Activated T-cell treated with anti-CD3 and anti-CD28 coated beads for 24 hours (primary cell): ENCODE measurements at regions not wholly inside any gene's neighbourhood (a gene's known extent, or its start where the extent isn't known, plus 50 kb on each side); places are given as distances from the start of the nearest gene placed in this dataset.
"Not testable (repeated sequence)": the region's sequence is repeated elsewhere in the genome, so short reads cannot be mapped to it uniquely, and the experiment has no call there.

Experiments used
- DNase-seq: peaks from one replicate; pipeline ENCODE4 v3.0.0-alpha.2; 2020; ENCODE audit warnings: low read depth

DNA sequence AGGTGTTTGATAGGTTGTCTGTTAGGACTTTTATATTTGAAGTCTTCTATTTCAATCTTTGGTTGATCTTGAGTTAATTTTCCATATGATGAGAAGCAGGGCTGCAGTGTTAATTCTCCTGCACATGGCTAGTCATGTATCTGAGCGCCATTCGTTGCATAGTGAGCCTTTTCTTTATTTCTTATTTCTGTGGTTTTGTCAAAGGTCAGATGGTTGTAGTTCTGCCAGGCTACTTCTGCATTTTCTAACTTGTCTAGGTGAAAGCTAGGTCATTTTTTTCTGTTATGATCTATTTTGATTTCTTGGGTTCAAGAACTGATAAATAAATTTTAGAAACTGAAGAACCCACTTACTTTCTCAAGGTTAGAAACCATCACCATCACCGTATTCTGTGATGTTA is 56.7 kb downstream of the CCDC74A start:
- DNase-seq, result no peak

DNA sequence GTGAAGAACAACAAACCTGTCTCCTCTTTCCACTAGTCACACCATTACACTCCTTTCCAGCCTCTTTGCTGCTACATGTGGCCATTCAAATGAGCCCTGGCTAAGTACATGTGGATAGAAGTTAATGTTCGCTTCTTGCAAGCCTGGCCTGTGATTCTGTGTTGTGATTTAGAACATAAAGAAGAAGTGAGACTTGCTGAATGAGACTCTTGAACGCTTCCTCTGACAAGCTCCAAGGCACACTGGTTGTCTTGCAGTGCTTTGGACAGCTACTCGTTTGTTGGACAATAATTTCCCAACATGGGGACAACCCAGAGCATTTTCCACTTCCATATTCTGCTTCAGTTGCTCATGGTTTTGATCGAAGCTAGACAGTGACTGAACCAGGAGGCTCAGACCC is 57.3 kb downstream of the CCDC74A start:
- DNase-seq, result no peak

DNA sequence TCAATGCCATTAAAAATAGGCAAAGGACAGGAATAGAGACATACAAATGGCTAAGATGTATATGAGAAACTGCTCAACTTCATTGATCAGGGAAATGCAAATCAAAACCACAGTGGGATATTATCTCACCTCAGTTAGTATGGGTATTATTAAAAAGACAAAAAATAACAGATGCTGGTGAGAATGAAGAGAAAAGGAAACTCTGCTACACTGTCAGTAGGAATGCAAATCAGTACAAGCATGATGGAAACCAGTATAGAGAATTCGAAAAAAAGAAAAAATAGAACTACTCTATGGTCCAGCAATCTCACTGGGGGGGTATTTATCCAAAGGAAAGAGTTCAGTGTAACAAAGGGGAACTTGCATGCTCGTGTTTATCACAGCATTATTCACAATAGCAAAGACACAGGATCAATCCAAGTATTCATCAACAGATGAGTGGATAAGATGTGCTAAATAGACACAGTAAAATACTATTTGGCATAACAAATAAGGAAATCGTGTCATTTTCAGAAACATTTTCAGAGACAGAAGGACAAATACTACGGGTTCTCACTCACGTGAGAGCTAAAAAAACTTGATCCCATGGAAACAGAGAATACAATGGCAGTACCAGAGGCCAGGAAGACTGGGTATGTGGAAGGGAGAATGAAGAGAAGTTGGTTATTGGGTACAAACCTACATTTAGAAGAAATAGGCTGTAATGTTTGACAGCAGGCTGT is 60.6 kb downstream of the CCDC74A start:
- no peak for DNase-seq

DNA sequence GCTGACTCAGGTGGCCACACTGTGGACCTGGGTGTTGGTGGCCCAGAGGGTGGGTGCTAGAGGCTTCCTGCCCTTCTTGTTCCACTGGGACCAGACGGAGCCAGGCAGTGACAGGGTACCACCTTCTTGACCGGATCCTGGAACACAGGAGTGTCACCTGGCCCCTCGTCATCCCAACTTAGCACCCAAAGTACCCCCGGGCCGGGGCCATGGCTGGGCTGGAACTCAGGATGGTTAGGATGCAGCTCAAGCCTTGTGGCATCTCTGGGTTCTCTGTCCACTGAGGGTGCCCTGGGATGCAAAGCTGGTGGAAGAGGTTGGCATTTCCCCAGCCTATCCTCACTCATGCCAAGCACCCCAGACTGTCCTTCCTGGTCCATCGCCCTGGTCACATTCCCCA is 61.4 kb downstream of the CCDC74A start:
- DNase-seq, result not testable (repeated sequence)

DNA sequence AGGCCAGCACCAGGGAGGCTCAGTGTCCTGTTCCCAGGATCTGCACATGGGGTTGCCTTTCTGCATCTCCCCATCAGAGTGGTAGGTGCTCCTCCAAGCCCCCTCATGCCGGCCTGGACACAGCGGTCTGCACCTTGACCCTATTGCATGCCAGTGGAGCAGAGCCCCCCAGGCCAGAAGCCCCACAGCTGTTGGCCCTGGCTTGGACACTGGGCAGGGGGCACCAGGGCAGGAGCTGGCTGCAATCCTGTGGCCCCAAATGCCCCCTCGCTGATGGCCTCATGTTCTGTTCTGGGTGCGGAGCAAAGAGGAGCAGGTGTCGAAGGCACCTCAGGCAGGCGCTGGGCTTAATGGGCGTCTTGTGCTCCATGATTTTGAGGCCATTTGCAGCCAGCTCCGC is 62.7 kb downstream of the CCDC74A start:
- DNase-seq, result no peak

DNA sequence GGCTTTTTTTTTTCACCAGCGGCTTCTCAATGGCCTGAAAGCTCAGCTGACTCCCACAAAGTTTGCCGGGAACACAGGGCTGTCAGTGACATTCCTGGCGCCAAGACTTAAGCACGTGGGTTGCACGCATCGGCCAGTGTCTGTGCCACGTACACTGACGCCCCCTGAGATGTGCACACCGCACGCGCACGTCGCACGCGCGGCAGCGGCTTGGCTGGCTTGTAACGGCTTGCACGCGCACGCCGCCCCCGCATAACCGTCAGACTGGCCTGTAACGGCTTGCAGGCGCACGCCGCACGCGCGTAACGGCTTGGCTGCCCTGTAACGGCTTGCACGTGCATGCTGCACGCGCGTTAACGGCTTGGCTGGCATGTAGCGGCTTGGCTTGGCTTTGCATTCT is 63.2 kb downstream of the CCDC74A start:
- no peak for DNase-seq

DNA sequence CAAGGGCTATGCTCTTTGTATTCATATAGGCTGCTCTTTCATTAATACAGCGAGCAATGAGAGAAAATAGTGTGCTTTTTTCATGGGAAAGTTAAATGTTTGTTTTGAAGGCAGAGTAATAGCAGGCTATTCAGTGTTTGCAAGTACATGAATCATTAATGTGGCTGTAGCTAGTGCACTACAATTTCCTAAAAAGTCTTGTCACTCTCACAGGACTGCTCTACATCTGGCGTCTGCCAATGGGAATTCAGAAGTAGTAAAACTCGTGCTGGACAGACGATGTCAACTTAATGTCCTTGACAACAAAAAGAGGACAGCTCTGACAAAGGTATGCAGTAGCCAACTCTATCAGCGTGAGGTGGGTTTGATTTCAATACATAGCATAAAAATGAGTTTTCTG is 68.9 kb downstream of the CCDC74A start:
- not testable (repeated sequence) for DNase-seq

DNA sequence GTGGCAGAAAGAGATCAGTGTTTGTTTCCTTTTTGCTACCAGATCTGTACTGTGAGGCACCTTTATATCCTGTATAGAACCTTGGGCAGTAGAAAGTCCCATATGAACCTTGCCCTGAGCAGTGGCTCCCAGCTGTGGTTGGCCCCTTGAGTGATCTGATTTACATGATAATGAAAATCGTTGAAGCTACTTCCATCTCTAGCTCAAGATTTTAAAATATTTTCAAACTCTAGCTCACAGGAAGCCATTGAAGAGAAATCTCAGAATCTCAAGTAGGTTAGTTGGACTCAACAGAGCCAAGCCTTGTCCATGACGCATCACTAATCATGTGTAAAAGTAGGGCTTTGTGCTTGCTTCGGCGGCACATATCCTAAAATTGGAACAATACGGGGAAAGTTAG is 74.8 kb downstream of the CCDC74A start:
- not testable (repeated sequence) for DNase-seq

DNA sequence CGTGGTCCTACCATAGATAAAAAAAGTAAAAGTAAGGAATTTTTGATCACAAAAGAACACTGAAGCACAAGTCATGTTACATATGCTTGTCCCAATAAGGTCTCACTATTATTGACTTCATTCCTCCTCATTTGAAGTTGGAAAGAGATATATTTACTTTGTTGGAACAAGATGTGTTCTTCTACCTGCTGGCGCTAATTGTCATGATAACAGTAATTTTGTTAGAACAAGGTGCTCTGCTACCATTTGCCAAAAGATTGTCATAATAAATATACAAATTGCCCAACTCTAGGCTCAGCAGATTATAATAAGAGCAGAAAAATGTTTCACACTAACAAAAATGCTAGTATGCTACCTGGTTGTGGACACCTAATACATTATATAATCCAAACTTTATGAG is 77.0 kb downstream of the CCDC74A start:
- not testable (repeated sequence) for DNase-seq

DNA sequence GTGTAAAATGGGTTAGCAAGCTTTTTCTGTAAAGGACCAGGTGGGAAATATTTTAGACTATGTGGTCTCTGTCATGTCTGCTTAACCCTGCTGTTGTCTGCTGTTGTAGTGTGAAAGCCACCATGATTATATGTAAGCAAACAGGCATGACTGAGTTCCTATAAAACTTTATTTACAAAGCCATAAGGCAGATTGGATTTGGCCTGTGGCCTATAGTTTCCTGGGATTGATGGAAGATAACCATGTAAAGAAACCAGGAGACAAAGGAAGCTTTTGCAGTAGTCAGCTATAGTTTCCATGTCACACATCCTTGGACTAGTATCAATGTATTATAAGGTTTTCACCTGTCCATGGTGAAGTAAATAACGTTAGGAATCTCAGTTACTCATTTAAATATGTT is 78.7 kb downstream of the CCDC74A start:
- DNase-seq, result not testable (repeated sequence)

DNA sequence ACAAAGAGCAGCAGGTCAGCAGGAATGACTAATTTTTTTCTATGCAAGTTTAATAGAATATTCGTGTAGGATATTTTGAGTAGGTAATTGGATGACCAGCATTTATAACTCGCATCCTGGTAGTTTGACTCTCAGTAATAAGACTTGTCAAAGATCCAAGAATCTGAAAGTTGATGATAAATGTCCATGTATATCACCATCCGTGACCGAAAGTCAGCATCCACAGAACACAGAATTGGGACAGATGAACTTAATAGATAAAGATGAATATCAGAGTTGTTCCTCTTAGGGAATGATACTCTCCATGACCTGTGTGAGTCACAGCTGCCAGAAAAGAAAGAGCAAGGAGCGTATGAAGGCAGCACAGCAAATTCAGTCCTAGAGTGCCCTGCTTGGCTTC is 79.4 kb downstream of the CCDC74A start:
- not testable (repeated sequence) for DNase-seq

DNA sequence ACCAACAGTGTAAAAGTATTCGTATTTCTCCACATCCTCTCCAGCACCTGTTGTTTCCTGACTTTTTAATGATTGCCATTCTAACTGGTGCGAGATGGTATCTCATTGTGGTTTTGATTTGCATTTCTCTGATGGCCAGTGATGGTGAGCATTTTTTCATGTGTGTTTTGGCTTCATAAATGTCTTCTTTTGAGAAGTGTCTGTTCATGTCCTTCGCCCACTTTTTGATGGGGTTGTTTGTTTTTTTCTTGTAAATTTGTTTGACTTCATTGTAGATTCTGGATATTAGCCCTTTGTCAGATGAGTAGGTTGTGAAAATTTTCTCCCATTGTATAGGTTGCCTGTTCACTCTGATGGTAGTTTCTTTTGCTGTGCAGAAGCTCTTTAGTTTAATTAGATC is 86.9 kb downstream of the CCDC74A start:
- DNase-seq, result not testable (repeated sequence)

DNA sequence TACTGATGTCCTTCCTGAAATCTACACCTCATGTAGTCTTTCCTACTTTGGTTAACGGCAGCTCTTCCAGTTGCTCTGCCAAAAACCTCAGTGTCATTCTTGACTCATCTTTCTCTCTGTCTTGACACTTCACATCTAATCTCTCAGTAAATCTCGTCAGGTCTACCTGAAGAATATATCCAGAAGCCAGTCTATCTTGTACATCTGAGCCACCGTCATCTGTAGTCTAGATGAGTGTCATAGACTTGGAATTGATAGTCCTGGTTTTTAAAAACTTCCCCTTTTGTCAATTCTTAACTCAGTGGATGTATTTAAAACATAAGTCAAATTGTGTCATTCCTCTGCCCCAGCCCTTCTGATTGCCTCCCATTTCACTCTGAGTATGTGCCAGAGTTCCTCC is 90.6 kb downstream of the CCDC74A start:
- DNase-seq, result not testable (repeated sequence)

DNA sequence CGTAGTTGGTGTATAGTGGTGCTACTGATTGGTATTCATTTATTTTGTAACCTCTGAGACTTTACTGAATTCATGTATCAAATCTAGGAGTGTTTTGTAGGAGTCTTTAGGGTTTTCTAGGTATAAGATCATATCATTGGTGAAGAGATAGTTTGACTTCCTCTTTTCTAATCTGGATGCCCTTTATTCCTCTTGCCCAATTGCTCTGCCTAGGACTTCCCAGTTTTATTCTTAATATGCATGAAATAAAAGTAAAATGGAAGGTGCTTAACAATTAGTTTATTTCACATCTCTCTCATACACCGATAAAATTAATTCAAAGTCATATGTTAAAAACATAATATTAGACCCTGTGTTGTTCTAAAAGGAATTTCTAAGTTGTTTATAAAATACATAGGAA is 95.2 kb downstream of the CCDC74A start:
- not testable (repeated sequence) for DNase-seq

DNA sequence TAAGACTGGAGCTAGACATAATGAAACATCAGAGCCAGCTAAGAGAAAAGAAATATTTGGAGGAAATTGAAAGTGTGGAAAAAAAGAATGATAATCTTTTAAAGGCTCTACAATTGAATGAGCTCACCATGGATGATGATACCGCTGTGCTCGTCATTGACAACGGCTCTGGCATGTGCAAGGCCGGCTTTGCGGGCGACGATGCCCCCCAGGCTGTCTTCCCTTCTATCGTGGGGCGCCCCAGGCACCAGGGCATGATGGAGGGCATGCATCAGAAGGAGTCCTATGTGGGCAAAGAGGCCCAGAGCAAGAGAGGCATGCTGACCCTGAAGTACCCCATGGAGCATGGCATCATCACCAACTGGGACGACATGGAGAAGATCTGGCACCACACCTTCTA is 98.3 kb downstream of the CCDC74A start:
- DNase-seq, result not testable (repeated sequence)

DNA sequence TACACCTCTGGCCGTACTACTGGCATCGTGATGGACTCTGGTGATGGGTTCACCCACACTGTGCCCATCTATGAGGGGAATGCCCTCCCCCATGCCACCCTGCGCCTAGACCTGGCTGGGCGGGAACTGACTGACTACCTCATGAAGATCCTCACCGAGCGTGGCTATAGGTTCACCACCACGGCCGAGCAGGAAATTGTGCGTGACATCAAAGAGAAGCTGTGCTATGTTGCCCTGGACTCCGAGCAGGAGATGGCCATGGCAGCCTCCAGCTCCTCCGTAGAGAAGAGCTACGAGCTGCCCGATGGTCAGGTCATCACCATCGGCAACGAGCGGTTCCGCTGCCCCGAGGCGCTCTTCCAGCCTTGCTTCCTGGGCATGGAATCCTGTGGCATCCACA is 98.9 kb downstream of the CCDC74A start:
- DNase-seq, result not testable (repeated sequence)

DNA sequence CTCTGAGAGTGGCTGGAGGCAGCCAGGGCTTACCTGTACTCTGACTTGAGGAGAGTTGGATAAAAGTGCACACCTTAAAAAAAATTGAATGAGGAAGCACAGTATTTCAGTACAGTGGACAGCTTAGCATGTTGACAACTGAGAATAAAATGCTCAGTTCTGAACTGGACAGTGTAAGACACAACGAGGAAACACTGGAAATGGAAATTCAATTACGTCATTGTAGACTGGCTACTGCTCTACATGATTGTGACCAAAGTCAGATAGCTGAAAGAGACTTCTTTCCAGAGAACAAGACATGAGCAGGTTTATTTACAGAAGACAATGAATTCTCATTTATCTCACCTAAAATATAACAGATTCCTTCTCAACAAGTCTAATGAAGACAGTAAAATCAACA is 100.1 kb downstream of the CCDC74A start:
- DNase-seq, result not testable (repeated sequence)

DNA sequence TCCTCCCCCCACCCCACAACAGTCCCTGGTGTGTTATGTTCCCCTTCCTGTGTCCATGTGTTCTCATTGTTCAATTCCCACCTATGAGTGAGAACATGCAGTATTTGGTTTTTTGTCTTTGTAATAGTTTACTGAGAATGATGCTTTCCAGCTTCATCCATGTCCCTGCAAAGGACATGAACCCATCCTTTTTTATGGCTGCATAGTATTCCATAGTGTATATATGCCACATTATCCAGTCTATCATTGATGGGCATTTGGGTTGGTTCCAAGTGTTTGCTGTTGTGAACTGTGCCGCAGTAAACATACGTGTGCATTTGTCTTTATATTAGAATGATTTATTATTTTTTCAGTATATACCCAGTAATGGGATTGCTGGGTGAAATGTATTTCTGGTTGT is 104.0 kb downstream of the CCDC74A start:
- DNase-seq, result not testable (repeated sequence)

DNA sequence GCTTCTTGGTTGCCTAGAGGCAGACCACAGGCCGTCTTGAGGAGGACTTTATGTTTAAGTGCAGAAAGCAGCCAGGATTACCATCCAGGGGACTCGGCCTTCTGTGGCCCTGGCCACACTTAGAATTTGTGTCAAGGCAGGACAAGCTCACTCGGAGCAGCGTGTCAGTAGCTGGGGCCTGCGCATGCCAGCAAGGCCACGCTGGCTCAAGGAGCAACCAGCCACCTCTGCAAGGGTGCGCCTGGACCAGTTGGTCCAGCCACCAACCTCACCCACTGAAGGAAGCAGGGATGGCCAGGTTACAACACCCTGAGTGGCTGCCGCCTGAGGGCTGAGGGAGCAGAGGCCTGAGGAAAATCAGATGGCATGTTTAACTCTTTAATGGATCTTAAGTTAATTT is 105.7 kb downstream of the CCDC74A start:
- DNase-seq, result not testable (repeated sequence)

DNA sequence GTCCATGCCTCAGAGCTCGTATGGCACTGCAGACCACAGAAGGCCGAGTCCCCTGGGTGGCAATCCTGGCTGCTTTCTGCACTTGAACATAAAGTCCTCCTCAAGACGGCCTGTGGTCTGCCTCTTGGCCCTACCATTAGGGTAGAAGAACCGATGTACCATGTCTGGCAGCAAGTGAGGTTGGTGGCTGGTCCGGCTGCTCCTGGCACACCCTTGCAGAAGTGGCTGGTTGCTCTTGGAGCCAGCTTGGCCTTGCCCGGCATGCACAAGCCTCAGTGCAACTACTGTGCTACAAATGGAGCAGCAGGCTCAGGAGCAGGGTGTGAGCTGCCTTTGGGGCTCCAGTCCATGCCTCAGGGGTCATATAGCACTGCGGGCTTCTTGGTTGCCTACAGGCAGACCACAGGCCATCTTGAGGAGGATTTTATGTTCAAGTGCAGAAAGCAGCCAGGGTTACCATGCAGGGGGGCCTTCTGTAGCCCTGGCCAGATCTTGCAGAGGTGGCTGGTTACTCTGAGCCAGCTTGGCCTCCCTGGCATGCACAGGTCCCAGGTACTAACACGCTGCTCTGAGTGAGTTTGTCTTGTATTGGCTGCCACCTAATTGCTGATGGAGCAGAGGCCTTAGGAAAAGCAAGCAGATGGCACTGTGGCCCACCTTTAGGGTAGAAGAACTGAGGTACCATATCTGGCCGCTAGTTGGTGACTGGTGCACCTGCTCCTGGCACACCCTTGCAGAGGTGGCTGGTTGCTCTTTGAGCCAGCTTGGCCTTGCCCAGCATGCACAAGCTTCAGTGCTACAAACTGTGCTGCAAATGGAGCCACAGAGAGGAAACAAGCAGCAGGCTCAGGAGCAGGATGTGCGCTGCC is 106.4 kb downstream of the CCDC74A start:
- not testable (repeated sequence) for DNase-seq

DNA sequence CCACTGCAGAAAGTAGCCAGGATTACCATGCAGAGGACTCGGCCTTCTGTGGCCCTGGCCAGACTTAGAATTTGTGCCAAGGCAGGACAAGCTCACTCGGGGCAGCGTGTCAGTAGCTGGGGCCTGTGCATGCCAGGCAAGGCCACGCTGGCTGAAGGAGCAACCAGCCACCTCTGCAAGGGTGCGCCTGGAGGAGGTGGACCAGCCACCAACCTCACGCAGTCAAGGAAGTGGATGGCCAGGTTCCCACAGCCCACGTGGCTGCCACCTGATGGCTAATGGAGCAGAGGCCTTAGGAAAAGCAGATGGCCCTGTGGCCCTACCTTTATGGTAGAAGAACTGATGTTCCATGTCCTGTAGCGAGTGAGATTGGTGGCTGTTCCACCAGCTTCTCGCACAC is 107.9 kb downstream of the CCDC74A start:
- DNase-seq, result no peak

DNA sequence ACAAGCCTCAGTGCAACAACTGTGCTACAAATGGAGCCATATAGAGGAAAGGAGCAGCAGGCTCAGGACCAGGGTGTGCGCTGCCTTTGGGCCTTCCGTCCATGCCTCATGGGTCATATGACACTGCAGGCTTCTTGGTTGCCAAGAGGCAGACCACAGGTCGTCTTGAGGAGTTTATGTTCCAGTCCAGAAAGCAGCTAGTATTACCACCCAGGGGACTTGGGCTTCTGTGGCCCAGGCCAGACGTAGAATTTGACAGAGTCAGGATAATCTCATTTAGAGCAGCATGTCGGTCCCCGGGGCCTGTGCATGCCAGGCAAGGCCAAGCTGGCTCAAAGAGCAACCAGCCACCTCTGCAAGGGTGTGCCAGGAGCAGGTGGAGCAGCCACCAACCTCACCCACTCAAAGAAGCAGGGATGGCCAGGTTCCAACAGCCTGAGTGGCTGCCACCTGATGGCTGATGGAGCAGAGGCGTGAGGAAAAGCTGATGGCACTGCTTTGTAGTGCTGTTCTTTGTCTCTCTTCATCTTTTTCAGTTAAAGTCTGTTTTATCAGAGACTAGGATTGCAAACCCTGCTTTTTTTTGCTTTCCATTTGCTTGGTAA is 109.1 kb downstream of the CCDC74A start:
- not testable (repeated sequence) for DNase-seq
